Right lobe of liver (tissue), 4 donors: ENCODE measurements at regions not wholly inside any gene's neighbourhood (a gene's known extent, or its start where the extent isn't known, plus 50 kb on each side); places are given as distances from the start of the nearest gene placed in this dataset.

Experiments
- CTCF ChIP-seq, 4 donors: fragments of 200-600 bp in 3 of 4; fragments of 450-650 bp in 1 of 4; IDR thresholded peaks; one replicate each; pipeline versions ENCODE4 v1.5.1 to v1.8.0; 2016 to 2022; ENCODE audit warnings: antibody characterized with exemption in 4 of 4, mild to moderate bottlenecking in 2 of 4
- POLR2A ChIP-seq: fragments of 450-650 bp; IDR thresholded peaks from one replicate; pipeline ENCODE4 v1.6.1; 2017; ENCODE audit warnings: antibody characterized with exemption, mild to moderate bottlenecking
- donor health status: DM: no; HTN: no; CAD: no.
- donor health status: DM: no; HTN: no; CAD: no.
- donor health status: DM: no; HTN: yes; CAD: no.

DNA sequence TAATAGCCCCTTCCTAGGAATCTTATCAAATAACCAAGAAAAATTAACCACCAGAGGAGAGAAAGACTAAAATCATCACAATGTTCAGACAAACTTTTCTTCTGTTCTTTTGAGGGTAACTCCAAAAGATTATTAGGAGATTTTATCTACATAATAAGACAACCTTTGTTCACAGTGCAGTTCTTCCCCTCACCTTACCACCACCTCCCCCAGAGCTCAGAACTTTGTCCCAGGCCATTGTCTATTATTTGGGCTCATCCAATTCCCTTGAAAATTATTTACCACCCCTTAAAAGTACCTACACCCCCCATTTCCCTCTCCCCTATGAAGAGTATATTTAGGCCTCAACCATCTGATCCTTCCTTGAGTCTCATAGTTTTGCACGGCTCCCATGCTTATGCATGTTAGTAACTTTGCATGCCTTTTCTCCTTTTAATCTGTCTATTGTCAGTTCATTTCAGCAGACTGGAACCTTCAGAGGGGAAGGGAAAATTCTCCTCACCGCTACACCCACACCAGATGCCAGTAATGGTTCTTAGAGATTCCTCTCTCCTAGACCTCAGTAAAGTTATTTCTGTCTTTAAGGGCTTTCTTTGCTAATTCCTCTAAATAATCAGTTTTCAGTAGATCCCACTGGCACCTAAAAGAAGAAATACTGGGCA, 234.9 kb downstream of the SKIDA1 start:
- TF ChIP-seq POLR2A (no peak), CTCF (IDR thresholded peaks at IDR 0.05) (no peak)
